GM21360 (cell line): ENCODE measurements at regions not wholly inside any gene's neighbourhood (a gene's known extent, or its start where the extent isn't known, plus 50 kb on each side); places are given as distances from the start of the nearest gene placed in this dataset.

Experiments
- ATAC-seq: cut with Tn5 transposase; IDR thresholded peaks from one replicate; pipeline ENCODE4 v1.9.1; 2021; ENCODE audit warnings: mild to moderate bottlenecking, moderate library complexity; ENCODE audit not compliant: unreplicated experiment

DNA sequence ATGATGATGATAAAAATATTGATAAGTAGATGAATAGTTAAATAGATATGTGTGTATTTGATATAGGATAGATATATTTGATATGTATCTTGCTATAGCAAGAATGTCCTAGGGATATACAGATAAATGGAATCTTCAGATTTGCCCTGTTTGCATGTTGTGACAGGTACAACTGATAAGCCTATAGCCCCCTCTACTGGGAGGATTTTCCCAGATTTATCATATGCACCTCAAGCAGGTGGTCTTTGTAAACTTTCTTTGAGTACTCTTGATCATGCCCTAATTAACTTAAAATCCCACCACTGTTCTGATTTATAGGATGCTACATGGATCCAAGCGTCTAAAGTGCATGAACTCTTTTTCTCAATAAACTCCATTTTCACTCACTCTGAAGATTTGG, 1050.7 kb downstream of the SORCS3 start:
- ATAC-seq = no peak

DNA sequence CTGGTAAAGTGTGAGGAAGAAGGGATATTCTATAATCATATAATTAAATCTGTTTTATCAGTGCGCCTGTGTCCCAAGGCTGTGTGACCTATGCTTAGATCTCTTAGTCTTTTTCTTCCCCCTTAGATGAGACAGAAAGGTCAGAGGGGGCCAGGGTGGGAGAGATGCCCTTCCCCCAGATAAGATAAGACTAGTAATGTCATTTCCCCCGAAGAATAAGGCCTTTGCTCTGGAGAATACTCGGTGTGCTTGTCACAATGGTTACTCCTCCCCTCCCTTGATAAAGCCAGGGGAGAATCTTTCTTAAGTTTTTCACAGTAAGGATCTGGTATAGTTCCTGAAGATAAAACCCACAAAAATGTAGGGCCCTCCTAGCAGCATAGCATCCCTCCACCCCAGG, 1041.8 kb downstream of the SORCS3 start:
- no peak for ATAC-seq

DNA sequence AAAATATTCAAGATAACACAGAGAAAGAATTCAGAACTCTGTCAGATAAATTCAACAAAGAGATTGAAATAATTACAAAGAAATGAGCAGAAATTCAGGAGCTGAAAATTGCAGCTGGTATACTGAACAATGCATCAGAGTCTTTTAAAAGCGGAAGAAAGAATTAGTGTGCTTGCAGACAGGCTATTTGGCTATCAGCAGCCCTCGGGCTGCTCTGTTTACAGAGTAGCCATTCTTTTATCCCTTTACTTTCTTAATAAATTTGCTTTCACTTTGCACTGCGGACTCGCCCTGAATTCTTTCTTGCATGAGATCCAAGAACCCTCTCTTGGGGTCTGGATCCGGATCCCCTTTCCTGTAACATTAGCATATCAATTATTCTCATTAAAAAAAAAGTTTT, 1040.0 kb downstream of the SORCS3 start:
- no peak for ATAC-seq

DNA sequence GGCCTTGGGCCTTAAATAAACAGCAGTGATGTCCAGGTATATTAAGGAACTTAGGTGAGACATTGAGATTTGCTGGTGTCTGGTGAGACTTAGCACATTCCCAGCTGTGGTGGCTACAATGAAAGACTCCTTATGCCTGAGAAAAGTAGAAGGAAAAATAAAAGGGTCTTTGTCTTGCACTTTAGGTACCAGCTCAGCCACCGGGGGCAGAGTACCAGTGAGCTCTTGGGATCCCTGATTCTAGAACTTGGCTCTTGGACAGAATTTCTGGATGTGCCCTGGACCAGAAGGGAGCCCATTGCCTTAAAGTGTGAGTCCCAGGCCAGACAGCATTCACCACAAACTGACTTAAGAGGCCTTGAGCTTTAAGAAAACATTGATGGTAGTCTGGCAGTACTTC, 1038.7 kb downstream of the SORCS3 start:
- ATAC-seq = no peak

DNA sequence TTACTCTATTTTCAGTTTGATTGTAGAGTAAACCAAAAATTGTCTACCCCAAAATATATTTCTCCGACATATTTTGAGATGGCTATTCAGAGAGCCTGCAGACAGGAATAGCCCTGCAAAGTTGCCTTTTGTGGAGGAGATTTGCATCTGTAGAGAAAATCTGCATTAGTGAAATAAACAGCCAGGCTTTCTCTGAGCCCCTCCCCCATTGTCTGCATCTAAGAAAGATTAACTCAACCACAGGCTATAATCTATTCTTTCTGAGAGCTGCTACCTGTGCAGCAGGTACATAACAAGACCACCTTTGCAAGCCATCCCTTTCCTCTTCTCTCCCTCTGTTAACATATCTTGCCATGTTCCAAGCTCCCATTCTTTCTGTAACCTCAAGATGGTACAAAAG, 1034.2 kb downstream of the SORCS3 start:
- ATAC-seq = no peak

- no peak for ATAC-seq
Observed at GRCh38 chr10:105674448-105674847, 1033.4 kb downstream of the SORCS3 start.

- ATAC-seq = no peak
Observed at GRCh38 chr10:105658696-105659095, 1017.6 kb downstream of the SORCS3 start.

- ATAC-seq = no peak
Observed at GRCh38 chr10:105656856-105657255, 1015.8 kb downstream of the SORCS3 start.

DNA sequence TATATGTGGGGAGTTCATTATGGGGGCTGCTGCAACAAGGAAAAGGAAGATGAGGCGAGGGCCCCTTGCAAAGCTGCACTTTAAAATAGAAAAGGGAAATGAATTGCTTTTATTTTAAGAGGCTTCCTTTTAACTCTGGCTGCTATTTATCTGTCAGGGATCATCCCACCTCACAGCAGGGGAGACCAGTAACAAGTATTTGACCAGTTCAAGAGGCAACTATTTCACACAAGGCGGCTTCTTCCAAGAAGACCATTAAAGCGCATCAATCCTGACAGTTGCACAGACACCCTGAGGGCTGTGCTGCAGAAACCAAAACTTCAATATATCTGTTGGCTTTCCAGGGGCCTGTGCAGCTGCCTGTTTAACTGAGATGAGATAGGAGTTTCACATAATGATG, 1009.2 kb downstream of the SORCS3 start:
- no peak for ATAC-seq

DNA sequence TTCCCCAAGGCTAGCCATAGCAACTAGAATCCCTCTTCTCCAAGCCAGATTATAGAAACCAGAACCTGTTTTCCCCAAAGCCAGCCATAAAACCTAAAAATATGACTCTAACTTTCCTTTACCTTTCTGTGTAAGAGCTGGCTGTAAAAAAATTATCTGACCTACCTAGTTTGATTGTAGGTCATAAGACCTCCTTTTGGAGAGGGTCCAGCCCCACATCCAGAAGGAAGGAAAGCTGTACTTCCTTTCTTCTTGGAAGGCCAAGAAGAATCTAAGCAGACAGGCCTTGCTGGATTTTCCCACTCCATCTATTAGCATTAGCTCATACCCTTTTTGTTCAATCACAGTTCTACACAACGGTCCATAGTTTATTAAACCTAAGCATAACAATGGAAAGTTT, 1006.3 kb downstream of the SORCS3 start:
- no peak for ATAC-seq

DNA sequence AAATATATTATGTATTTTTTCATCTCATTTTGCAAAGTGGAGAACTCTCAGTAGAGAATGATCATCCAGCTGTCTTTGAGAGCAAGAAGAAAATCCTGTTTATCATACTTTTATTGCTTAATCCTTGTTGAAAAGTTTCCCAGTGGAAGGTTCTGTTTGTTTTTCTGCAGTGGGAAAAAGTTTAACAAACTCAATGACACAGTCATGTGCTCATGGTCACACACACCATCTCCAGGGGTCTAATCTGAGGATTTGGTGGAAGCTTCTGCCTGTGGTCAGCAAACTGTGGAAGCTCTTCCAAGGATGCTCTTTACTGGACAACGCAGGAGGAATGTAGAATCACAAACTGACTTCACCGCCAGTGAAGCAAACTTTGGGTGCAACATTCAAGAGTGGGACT, 1003.9 kb downstream of the SORCS3 start:
- no peak for ATAC-seq

- ATAC-seq = no peak
Observed at GRCh38 chr10:105644559-105644958, 1003.5 kb downstream of the SORCS3 start.

DNA sequence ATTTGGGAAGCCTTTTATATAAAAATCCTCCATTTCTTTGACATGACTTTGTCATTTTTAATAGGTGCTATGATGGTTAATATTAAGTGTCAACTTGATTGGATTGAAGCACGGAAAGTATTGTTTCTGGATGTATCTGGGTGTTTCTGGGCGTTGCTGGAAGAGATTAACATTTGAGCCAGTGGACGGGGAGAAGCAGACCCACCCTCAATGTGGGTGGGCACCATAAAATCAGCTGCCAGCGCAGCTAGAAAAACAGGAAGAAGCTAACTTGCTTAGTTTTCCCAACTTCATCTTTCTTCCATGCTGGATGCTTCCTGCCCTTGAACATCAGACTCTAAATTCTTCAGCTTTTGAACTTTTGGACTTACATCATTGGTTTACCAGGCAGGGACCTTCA, 1003.0 kb downstream of the SORCS3 start:
- ATAC-seq = no peak

GRCh38 chr10:105643660-105644059, 1002.6 kb downstream of the SORCS3 start:
- ATAC-seq = no peak

DNA sequence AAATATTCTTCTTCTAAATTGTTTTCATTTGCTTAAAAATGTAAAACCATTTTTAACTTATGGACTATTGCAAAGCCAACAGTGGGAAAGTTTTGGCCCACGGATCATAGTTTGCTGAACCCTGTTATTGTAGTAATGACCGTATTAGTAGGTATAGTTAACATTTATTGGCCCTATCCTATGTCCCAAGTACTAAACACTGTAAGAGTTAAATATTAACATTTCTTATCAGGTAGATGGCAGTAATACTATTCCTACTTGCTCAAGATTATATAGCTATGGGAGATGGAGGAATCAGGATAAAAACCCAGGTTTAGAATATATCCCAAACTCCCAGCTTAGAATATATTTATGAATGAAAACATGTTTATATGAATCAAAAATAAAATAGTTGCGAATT, 993.2 kb downstream of the SORCS3 start:
- no peak for ATAC-seq

GRCh38 chr10:105615715-105616365, 974.8 kb downstream of the SORCS3 start:
- ATAC-seq = no peak

- no peak for ATAC-seq
Observed at GRCh38 chr10:105611244-105611798, 970.2 kb downstream of the SORCS3 start.

DNA sequence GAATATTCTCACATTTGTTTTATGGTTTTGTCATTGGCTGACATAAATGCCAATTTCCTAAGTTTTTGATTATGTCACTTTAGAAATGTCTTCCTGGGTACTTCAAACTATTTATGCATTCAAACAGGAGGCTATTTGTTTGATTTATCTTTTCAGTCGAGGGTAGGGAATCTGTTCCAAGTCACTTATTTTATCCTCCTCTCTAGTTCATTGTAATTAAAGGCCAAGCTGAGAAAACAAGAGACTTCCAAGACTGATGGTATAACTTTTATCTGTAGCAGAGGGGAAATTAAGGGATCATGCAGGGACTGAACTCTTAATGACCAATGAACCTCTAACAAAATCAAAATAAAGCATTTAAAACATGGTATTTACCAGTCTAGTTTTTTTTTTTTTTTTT, 968.4 kb downstream of the SORCS3 start:
- no peak for ATAC-seq

DNA sequence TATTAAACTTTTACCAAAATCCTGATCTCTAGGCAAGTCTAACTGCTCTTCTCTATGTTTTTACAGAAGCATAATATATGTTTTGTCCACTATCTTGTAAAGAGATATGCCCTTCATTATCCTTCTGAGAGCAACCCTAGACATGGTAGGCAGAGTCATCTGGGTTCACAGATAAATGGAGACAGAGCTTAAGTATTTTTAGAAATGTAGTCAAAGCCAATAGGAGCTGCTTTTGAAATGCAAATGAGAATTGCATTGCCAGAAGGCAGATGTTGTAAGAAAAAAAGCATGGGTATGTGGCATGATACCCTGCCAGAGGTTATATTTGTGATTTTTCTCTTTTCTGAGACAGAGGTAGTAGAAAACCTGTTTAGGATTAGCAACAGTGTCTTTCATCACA, 964.8 kb downstream of the SORCS3 start:
- ATAC-seq = no peak

GRCh38 chr10:105605104-105605503, 964.0 kb downstream of the SORCS3 start:
- ATAC-seq = no peak

GRCh38 chr10:105598207-105598606, 957.1 kb downstream of the SORCS3 start:
- no peak for ATAC-seq

GRCh38 chr10:105597312-105597711, 956.2 kb downstream of the SORCS3 start:
- ATAC-seq = no peak

DNA sequence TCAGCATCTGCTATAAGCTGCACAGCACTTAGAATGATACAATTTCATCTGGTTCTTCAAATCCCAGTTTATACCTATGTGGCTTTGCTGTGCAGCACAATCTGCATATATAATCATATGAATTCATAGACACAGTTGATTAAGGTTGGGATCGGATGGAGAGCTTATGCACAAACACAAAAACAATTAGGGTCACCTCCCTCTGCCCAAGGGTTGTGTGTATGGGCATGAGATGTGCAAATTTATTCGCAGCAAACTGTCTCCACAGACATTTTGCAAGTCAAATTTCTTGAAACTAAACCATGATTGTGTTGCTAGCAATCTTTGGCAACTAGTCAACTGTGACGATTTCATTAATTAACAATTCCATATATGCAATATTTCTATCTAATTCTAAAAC, 955.7 kb downstream of the SORCS3 start:
- ATAC-seq = no peak
